HG03097 (cell line): ENCODE measurements at regions not wholly inside any gene's neighbourhood (a gene's known extent, or its start where the extent isn't known, plus 50 kb on each side); places are given as distances from the start of the nearest gene placed in this dataset.

Experiments used
- ATAC-seq: cut with Tn5 transposase; IDR thresholded peaks from one replicate; pipeline ENCODE4 v1.9.1; 2021; ENCODE audit not compliant: unreplicated experiment, low FRiP score

GRCh38 chr3:59654123-59654479 lies 604.3 kb upstream of the CFAP20DC start:
- no peak for ATAC-seq

DNA sequence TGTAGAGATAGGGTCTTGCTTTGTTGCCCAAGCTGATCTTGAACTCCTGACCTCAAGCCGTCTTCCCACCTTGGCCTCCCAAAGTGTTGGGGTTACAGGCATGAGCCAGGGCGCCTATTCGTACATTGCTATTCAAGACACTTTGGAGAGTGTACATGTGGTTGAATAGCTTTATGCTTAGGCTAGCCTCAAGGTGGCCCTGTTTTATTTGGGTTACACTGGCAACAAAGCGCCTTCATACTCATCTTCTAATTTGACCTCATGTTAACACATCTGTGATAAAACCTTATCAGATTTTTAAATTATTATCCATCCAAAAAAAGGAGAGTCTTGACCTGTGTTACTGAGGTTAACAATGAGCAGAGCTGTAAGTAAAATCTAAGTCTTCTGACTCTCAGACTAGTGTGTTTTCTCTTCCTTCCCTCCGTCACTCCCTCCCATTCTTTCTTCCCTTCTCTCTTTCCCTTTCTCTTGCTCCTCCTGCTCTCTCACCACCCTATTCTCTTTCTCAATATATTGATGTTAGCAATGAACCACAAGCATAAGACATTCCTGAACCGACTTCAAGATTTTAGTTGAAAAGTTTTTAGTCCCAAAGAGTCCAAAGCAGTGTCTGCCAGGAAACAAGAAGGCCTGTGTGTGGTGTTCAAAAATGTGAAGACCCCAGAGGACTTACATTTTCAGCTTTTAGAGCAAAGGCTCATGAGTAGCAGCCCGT lies 603.7 kb upstream of the CFAP20DC start:
- ATAC-seq, result no peak

GRCh38 chr3:59644479-59645402 lies 594.9 kb upstream of the CFAP20DC start:
- no peak for ATAC-seq

GRCh38 chr3:59641169-59641899 lies 591.5 kb upstream of the CFAP20DC start:
- ATAC-seq, result no peak

- no peak for ATAC-seq
These were observed 583.1 kb upstream of the CFAP20DC start for GRCh38 chr3:59632760-59633573.

DNA sequence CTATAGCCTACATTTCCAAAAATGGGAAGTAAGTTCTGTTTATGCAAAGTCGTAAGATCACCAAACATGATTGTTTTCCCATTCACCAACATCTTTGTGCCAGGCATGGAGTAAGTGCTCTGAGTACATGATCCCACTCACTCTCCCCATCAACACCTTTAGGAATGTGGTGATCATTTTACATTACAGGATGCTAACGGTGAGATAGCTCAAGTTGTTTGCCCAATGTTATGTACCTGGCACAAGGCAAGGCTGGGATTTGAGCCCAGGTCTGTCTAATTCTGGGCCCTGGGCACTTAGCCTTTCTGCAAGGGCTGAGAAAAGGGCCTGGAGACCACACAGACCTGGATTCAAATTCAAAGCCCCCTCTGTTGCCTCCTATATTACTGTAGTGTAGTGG lies 581.7 kb upstream of the CFAP20DC start:
- no peak for ATAC-seq

- ATAC-seq, result no peak
These were observed 571.2 kb upstream of the CFAP20DC start for GRCh38 chr3:59621037-59621436.

DNA sequence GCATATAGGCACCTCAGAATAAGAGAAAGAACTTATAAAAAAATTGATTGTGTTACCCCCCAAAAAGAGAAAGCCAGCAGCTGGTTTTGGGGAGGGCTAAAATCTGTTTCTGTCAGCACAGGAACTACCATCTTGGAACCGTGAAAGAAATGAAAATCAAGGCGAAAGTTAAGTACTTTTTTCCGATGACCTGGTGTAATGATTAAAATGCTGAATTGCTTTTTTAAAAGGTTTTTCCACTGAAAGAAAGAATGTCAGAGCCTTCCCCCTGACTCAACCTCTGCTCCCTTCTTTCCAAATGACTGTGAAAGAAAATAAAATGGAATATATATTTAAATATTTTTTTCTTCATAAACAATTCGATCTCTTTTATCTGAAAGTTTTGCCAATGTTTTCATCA lies 570.5 kb upstream of the CFAP20DC start:
- no peak for ATAC-seq

- no peak for ATAC-seq
These were observed 562.6 kb upstream of the CFAP20DC start for GRCh38 chr3:59612444-59612715.

DNA sequence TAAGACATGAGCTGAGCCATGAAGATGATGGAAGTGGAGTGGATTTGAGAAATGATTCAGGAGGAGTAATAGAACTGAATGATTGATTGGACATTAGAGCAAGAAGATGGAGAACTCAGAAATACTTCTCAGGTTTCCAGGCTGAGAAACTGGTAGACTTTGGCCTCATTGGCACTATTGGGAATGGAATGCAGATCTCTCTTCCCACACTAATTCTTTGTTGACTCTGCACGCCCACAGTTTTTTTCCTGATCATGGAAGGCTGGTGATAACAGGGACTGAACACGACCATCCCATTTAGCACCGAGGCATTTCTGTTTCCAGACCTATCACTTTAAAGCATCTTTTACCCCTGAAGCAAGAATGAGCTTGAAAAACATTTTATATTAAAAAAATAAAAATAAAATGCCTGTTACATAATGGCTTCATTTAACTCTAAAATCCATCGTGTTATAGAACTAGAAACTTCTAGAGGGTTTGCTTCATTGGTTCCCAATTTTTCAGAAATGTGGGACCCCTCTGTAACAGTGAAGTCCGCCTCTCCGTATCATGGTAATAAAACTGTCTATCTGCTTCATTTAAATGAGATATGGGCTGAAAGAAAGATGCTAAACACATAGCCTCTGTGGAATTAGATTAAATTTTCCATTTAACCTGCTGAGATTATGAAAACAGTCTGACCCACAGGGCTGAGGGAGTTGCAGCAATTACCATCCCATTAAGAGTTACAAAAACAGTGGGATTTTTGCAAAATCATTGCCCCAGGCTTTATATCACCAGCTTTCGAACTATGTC lies 562.0 kb upstream of the CFAP20DC start:
- ATAC-seq, result no peak

GRCh38 chr3:59609657-59610348 lies 560.0 kb upstream of the CFAP20DC start:
- ATAC-seq, result no peak

- ATAC-seq, result no peak
These were observed 558.5 kb upstream of the CFAP20DC start for GRCh38 chr3:59608356-59608755.

DNA sequence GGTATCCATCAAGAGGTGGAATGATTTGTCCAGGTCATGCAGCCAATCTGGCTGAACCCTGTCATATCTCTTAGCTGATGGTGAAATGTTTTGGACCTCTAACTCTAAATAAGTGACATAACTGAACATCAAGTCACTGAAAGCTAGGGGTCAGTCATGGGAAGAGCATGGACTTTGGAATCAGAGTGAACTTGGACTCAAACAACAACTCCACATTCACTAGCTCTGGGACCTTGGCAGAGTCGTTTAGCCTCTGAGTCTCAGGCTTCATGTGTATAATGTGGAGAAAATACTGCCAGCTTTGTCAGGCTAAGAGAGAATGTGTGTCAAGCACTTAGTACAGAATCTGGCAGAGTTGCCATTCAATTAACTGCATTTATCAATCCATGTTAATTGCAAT lies 557.8 kb upstream of the CFAP20DC start:
- ATAC-seq, result no peak

DNA sequence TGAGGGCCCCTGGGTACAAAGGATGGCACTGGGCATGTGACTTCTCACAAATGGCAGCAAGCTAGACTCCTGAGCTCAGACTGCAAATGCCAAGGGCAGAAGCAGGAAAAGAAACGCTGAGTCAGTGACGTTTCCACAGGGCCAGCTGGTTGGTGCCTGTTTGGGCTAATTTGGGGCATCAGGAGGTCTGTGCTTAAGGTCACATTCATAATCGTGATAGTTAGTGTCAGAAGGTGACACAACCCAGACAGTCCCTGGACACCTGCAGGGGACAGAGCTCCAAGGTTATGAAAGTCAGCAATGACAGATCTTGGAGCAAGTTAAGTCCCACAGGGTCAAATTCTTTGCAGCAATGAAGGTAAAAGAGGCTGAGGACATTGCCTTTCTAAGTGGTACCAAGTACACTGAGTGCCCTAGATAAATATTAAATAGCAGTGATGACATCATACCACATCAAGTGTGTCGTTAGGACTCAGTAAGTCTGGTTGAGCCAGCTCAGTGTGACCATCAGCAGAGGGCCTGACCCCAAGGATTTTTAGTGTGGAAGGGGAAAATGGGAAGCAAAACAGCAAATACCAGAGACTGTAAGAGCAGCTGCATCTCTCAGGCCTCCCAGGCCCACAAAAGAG lies 556.9 kb upstream of the CFAP20DC start:
- no peak for ATAC-seq

DNA sequence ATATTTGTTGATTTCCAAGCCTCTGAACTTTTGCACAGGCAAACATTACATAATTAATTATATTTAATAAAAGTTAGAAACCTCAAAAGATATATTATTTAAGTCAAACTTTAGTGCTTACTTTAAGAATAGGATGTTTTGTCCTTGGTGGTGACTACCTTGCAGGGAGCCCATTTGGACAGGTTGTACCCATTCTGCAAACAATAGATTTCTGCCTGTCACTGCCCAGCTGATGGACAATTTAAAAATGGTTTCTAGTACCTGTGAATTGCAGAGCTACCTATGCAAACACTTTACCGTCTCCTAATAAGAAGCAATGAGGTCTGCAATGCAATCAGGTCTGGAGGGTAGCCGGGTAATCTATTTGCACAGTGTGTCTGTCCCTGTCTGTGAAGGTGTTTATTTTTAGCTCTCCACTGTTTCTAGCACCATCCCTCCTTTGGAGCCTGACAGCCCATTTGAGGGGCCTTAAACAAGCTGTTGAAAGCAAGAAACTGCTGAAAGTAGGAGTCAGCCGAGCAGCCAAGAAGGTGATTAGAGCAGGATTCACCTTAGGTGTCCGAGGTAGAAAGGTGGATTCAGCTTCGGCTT lies 556.2 kb upstream of the CFAP20DC start:
- ATAC-seq, result no peak

- ATAC-seq, result no peak
These were observed 555.5 kb upstream of the CFAP20DC start for GRCh38 chr3:59605318-59605717.

DNA sequence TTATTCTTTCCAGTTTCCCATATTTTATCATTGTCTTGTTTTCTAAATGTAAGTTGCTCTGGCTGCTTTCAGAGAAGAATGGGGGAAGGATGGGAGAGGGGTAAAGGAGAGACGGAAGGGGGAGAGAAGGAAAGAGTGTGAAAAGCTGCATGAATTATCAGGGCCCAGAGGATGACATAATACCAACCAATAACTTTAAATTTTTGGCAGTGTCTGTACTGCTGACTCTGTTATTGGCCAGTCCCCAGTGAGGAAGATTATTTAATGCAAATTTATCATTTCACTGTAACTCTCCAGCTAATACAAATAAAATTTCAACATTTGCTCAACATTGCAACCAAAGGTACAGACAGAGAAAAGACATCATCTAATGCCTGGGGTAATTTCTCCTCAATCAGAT lies 551.7 kb upstream of the CFAP20DC start:
- ATAC-seq, result no peak

- ATAC-seq, result no peak
These were observed 550.8 kb upstream of the CFAP20DC start for GRCh38 chr3:59600631-59601030.

DNA sequence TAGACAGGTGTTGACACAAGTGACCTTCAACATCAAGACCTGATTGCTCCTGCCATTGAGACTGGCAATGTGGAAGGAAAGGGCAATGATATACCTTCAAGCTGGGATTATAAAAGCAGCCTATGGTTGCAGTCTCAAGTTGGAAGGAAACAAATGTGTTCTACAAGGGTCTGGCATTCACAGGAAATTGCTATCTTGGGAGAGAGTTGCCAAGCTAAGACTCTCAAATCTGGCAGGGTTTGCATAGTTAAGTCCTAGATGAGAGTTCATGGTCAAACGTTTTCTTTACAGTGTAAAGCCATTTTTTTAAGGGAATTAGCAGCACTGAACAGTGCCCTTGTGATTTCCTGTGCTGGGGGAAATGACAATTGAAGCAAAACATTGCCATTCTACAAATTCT lies 546.9 kb upstream of the CFAP20DC start:
- no peak for ATAC-seq
